Retinal pigment epithelial cell (primary cell): ENCODE measurements at regions not wholly inside any gene's neighbourhood (a gene's known extent, or its start where the extent isn't known, plus 50 kb on each side); places are given as distances from the start of the nearest gene placed in this dataset.

ENCODE experiments used
- DNase-seq: peaks from one replicate; pipeline ENCODE4 v3.0.0-alpha.2; 2010; ENCODE audit warnings: low read depth
- H3K4me3 ChIP-seq: 2 replicates; pipeline ENCODE4 v1.5.1; 2011; ENCODE audit warnings: mild to moderate bottlenecking, low read length, control low read depth, moderate library complexity
- CTCF ChIP-seq: conservative IDR thresholded peaks from 2 replicates; pipeline ENCODE4 v1.5.1; 2011; ENCODE audit warnings: low read depth, low read length, control low read depth, inconsistent platforms

GRCh38 chr12:88996200-88996788 is 356.0 kb downstream of the DUSP6 start:
- TF ChIP-seq CTCF = no peak
- no peak for DNase-seq

GRCh38 chr12:88994971-88995370 is 357.3 kb downstream of the DUSP6 start:
- DNase-seq = no peak
- no peak overlapping the region for H3K4me3 ChIP-seq
- TF ChIP-seq CTCF = no peak

More at GRCh38 chr12:88996200-88996788, 356.0 kb downstream of the DUSP6 start:
- no peak overlapping the region for H3K4me3 ChIP-seq

- DNase-seq = no peak
- H3K4me3 ChIP-seq = no peak overlapping the region
- TF ChIP-seq CTCF = no peak
These were observed 357.8 kb downstream of the DUSP6 start for GRCh38 chr12:88994537-88994936.

GRCh38 chr12:88993651-88994050 is 358.6 kb downstream of the DUSP6 start:
- no peak for DNase-seq

GRCh38 chr12:88986056-88986455 is 366.2 kb downstream of the DUSP6 start:
- no peak for TF ChIP-seq CTCF
- no peak for DNase-seq
- H3K4me3 ChIP-seq = no peak overlapping the region

More at GRCh38 chr12:88993651-88994050, 358.6 kb downstream of the DUSP6 start:
- H3K4me3 ChIP-seq = no peak overlapping the region
- peak; percentile 44 for TF ChIP-seq CTCF

- no peak for DNase-seq
- no peak for TF ChIP-seq CTCF
- no peak overlapping the region for H3K4me3 ChIP-seq
These were observed 366.7 kb downstream of the DUSP6 start for GRCh38 chr12:88985631-88986030.

GRCh38 chr12:88985011-88985410 is 367.3 kb downstream of the DUSP6 start:
- H3K4me3 ChIP-seq = no peak overlapping the region
- DNase-seq = no peak
- TF ChIP-seq CTCF = no peak
